AG09319 (cell line): ENCODE measurements at regions not wholly inside any gene's neighbourhood (a gene's known extent, or its start where the extent isn't known, plus 50 kb on each side); places are given as distances from the start of the nearest gene placed in this dataset.

ENCODE experiments used
- DNase-seq: peaks from one replicate; pipeline ENCODE4 v3.0.0-alpha.2; 2010; ENCODE audit warnings: low read depth; ENCODE audit errors: extremely low read depth
- TF ChIP-seq, protein P1 (sequence below): IDR thresholded peaks from 2 replicates; pipeline ENCODE4 v1.5.1; 2011; ENCODE audit warnings: low read depth, mild to moderate bottlenecking, inconsistent platforms, low read length, moderate library complexity

DNA sequence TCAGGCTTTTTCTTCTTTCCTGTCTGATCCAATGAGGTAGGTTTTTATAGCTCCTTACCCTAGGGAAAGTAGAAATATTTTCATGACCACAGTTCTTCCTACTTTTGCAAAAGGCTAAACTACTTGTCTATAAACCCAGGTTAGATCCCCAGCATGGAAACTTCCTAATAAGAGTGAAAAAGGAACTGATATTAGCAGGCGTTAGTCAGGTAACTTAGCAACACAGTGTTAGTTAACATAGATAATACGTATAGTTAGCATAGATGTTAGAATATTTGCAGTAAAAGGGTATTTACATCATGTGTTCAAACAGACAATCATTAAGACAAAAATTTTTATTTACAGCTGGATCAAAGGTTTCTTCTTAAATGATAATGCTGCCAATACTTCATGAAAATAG, 162.9 kb upstream of the DAB2 start:
- no peak for DNase-seq

DNA sequence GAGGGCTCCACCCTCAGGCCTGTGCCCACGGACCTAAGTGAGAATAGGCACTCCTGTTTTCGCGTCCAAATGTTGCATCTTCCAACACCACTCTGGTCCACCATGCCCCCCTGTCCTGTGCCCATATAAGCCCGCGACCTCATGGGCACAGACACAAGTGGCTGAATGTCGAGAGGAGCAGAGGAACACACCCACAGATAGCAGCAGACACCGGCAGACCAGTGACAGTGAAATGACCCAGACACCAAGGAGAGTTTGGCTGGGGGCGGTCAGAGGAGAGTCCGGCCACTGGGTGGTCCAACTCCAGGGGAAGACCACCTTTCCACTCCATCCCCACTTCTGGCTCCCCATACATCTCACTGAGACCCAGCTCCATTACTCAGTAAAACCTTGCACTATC, 161.4 kb upstream of the DAB2 start:
- no peak for DNase-seq
- TF ChIP-seq, protein P1, sequence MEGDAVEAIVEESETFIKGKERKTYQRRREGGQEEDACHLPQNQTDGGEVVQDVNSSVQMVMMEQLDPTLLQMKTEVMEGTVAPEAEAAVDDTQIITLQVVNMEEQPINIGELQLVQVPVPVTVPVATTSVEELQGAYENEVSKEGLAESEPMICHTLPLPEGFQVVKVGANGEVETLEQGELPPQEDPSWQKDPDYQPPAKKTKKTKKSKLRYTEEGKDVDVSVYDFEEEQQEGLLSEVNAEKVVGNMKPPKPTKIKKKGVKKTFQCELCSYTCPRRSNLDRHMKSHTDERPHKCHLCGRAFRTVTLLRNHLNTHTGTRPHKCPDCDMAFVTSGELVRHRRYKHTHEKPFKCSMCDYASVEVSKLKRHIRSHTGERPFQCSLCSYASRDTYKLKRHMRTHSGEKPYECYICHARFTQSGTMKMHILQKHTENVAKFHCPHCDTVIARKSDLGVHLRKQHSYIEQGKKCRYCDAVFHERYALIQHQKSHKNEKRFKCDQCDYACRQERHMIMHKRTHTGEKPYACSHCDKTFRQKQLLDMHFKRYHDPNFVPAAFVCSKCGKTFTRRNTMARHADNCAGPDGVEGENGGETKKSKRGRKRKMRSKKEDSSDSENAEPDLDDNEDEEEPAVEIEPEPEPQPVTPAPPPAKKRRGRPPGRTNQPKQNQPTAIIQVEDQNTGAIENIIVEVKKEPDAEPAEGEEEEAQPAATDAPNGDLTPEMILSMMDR = no peak

More for the DNA sequence above, 162.9 kb upstream of the DAB2 start:
- TF ChIP-seq, protein P1 = no peak

DNA sequence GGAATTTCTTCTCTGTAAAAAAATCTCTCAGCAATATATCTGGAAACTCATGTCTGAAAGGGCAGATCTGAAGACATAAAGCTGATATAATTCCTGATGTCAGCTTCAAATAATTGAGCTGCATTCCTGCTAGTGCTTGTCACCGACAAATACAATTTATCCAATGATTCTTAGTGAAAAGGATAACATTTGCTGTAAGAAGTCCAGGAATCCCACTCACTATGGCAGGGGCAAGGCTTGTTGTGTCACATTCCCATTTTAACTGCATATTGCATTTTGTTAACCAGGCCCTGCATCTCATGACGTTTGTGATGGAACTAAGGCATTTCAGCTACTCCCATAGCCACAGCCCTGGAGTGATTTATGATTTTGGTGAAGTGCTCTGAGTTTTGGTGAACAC, 160.1 kb upstream of the DAB2 start:
- TF ChIP-seq, protein P1 = no peak
- no peak for DNase-seq

DNA sequence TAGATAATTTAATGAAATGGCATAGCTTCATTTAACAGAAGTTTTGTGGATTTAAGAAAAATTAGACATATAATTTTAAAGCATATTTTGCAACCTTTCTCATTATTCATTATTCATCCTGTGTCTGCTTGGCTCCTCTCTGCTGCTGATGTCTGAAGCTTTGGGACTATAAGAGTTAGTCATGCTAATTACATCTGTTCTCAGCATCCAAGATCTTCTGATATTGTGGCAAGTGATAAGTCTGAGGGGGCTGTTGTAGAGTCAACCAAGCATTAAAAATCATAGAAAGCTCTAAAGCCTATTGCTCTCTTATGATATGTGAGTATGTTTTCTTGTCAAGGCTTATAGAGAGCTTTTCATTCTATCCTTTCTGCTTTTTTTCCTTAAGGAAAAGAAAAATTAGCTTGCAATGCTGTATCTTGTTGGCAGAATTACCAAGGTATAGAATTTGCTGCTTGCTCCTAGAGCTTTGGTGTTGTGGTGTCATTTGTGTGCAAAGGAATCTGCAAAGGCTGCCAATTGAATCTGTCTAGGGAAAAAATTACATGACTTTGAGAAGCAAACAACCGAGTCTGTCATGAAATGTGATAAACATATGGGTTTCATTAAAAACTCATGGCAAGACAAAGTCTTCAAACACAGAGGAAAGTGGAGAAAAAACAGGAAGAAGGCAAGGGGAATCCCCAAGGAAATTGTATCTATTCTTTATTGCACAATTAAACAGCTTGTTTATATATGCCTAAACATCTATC, 156.1 kb upstream of the DAB2 start:
- peak; percentile 54 for DNase-seq
- TF ChIP-seq, protein P1 = no peak

DNA sequence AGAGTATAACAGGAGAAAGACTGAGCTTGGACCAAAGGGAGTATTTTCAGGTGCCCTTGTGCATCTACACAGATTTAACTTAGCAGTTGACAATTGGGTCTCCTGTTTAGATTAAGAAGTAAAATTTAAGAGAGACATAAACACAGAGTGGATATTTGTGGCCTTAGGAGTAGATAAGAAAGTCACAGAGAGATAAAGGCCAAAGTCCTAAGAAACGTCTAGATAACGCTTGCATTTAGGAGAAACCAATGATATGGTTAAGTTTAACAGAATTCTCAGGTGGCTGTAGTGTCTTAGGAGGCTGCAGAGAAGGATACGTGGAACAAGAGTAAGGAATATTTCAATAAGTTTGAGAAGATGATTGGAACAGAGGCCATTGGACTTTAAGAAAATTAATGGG, 155.0 kb upstream of the DAB2 start:
- DNase-seq = no peak
- TF ChIP-seq, protein P1 = no peak

DNA sequence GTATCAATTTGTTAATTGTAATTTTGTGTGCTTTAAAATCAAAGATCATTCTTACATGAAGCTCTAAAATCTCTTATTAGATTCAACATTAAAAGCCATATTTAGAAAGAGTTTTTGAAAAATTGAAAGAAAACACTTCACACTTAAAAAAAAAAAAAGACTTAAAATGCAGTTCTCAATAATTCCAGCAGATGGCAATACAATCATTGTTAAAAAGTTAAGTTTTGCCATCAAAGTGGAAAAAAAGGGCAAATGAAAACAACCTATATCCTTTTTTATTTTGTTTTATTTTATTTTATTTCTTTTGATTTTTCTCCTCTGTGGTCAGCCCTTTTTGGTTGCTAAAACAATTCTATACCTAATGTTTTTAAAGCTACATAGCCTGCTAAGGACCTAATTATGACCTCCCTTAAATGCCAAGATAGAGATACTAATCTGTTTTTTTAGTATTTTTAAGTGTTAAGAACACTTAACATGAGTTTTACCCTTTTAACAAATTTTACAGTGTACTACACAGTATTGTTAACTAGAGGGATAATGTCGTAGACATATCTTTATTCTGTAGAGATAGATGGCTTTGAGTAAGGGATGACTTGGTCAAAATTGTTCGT, 154.2 kb upstream of the DAB2 start:
- TF ChIP-seq, protein P1 = peak; percentile 45
- peak; percentile 14 for DNase-seq

DNA sequence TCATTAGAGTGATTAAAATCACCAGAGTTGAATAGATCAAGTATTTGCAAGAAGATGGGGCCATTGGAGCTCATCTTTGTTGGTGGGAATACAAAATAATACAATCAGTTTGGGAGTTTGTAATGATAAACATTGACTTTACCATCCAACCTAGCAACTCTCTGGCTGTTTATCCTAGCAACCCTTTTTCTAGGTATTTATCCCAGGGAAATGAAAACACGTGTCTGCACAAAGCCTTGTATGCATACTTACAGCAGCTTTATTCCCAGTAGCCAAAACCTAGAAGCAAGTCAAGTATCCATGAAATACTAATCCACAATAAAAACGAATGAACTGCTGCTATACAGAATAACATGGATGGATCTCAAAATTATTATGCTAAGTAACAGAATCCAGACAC, 152.7 kb upstream of the DAB2 start:
- TF ChIP-seq, protein P1 = no peak
- DNase-seq = no peak
